ENCODE measurements at regions not wholly inside any gene's neighbourhood (a gene's known extent, or its start where the extent isn't known, plus 50 kb on each side); places are given as distances from the start of the nearest gene placed in this dataset.

DNA sequence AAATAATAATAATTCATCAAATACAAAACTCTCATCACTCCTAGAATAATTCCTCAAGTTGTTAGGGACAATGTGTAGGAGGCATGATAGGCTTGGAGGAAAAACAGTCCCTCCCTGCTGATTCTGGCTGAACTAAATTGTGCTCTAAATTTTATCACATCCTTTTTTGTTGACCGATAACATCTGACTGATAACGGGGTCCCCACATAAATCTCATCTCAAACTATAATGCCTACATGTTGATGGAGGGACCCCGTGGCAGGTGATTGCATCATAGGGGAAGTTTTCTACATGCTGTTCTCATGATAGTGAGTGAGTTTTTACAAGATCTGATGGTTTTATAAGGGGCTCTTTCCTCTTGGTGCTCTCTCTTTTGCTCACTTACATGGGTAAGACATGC, 1043.5 kb upstream of the SORCS1 start:
- Histone ChIP-seq H3K9ac (ENCODE audit: low read length in 5 of 5) (no peak overlapping the region), H3K4me3 (ENCODE audit: low read depth in 1 of 5, low read length in 5 of 5) (no peak overlapping the region), H3K27me3 (ENCODE audit: control insufficient read depth in 5 of 5, insufficient read depth in 4 of 5, low read length in 5 of 5) (no peaks in the 10 kb centered on the region), H3K36me3 (ENCODE audit: control insufficient read depth in 5 of 5, insufficient read depth in 5 of 5, low read length in 5 of 5) (no peaks in the 10 kb centered on the region), H3K9me3 (ENCODE audit: control insufficient read depth in 5 of 5, low read length in 5 of 5) (peaks cover 0 to 5% (median 0%) of the 10 kb centered on the region in 5 donors), H3K27ac (ENCODE audit: low read depth, low read length) (no peak overlapping the region), H3K4me1 (ENCODE audit: control insufficient read depth in 5 of 5, insufficient read depth in 5 of 5, low read length in 5 of 5) (no peaks in the 10 kb centered on the region)

DNA sequence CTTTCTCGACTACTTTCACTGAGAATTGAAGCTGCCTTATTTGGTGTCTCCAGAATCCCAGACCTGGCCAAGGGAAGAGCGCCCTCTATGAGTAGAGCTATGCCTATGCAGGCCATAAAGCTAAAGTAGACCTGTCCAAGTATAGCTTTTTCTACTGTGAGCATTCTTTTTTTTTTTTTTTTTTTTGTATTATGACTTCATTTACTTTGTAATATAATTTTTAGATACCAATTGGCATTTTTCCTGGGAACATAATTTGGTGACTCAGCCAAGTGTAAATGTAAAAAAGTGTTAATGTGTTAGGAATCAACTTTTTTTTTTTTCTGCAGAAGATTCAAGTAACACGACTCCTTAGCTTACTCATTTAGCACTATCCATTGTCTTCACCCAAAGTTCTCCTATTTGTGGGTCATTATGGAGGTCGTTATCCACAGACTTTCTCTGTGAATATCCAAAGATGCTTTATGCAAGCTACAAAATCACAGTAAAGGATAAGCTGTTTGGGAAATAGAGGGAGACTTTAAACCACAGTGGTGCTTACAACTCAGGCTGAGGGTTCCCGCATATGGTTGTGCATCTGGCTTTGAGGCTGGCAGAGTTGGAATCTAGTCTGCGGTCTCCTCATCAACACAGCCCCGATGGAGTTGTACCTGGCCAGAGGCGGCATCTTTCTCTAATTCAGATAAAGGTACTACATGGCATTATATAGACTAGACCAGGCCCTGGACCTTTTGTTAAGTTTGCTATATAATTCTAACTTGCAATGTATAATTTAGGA, 1040.2 kb upstream of the SORCS1 start:
- no peak overlapping the region for H3K4me3 ChIP-seq (ENCODE audit: low read depth in 1 of 5, low read length in 5 of 5)
- no peaks in the 10 kb centered on the region for H3K4me1 ChIP-seq (ENCODE audit: control insufficient read depth in 5 of 5, insufficient read depth in 5 of 5, low read length in 5 of 5)
- no peaks in the 10 kb centered on the region for H3K36me3 ChIP-seq (ENCODE audit: control insufficient read depth in 5 of 5, insufficient read depth in 5 of 5, low read length in 5 of 5)
- H3K9me3 ChIP-seq (ENCODE audit: control insufficient read depth in 5 of 5, low read length in 5 of 5): no peaks in the 10 kb centered on the region
- no peaks in the 10 kb centered on the region for H3K27me3 ChIP-seq (ENCODE audit: control insufficient read depth in 5 of 5, insufficient read depth in 4 of 5, low read length in 5 of 5)
- no peak overlapping the region for H3K27ac ChIP-seq (ENCODE audit: low read depth, low read length)
- H3K9ac ChIP-seq (ENCODE audit: low read length in 5 of 5): no peak overlapping the region

DNA sequence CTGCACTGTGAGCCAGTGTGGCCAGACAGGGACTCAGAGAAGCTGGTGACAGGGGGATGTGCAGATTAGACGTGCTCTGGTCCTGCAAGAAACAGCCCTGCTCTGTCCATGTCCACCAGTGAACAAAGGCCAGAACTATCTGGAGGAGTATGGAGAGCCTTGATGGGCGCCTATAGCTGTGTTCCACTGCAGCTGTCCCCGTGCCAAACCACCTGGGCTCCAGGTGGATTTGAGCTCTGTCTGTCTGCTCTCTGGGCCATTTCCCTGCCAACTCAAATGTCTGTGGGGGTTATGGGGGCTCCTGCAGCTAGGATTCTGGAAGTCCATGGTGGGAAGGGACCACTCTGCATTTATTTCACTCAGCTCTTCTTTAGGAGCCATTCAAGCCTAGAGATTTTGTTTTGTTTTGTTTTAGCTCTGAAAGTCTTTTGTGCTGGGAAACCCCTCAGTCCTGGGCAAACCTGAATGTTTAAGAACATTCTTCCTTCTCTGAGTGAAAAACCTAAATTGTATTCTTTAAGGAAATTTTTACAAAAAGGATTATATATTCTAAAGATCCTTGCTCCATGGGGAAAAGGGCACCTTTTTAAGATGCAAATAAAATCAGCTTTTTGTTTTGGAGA, 1039.5 kb upstream of the SORCS1 start:
- Histone ChIP-seq H3K36me3 (ENCODE audit: control insufficient read depth in 5 of 5, insufficient read depth in 5 of 5, low read length in 5 of 5) (no peaks in the 10 kb centered on the region), H3K9me3 (ENCODE audit: control insufficient read depth in 5 of 5, low read length in 5 of 5) (no peaks in the 10 kb centered on the region), H3K9ac (ENCODE audit: low read length in 5 of 5) (no peak overlapping the region), H3K27ac (ENCODE audit: low read depth, low read length) (no peak overlapping the region), H3K27me3 (ENCODE audit: control insufficient read depth in 5 of 5, insufficient read depth in 4 of 5, low read length in 5 of 5) (no peaks in the 10 kb centered on the region), H3K4me1 (ENCODE audit: control insufficient read depth in 5 of 5, insufficient read depth in 5 of 5, low read length in 5 of 5) (no peaks in the 10 kb centered on the region), H3K4me3 (ENCODE audit: low read depth in 1 of 5, low read length in 5 of 5) (no peak overlapping the region)

DNA sequence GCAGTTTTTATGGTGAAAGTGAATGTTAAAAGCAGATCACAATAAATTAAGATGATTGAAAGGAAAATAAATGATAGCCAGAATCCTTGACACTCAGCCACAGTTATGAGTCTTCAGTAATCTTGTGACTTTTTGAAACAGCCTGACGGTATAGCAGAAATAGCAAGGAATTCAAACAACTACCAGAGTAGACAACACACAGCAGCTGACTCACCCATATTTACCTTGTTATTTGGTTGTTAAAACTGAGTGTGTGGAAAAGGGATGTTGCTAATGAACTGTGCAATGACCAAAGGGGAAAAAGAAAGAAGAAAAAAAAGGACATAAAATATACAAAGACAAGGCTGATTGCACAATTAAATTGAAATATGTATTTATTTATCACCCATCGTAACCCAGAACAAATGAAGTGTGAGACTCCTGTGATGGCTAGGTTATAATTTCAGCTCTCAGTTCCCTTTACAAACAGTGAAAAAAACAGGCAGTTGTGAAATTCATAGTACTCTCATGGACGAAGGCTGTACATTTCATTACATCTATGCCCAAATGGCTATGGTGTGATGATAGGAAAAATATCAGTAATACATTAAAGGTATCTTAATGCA, 1023.0 kb upstream of the SORCS1 start:
- Histone ChIP-seq H3K9me3 (ENCODE audit: control insufficient read depth in 5 of 5, low read length in 5 of 5) (peaks cover 0 to 3% (median 0%) of the 10 kb centered on the region in 5 donors), H3K27me3 (ENCODE audit: control insufficient read depth in 5 of 5, insufficient read depth in 4 of 5, low read length in 5 of 5) (no peaks in the 10 kb centered on the region), H3K9ac (ENCODE audit: low read length in 5 of 5) (no peak overlapping the region), H3K36me3 (ENCODE audit: control insufficient read depth in 5 of 5, insufficient read depth in 5 of 5, low read length in 5 of 5) (no peaks in the 10 kb centered on the region), H3K27ac (ENCODE audit: low read depth, low read length) (no peak overlapping the region), H3K4me1 (ENCODE audit: control insufficient read depth in 5 of 5, insufficient read depth in 5 of 5, low read length in 5 of 5) (no peaks in the 10 kb centered on the region), H3K4me3 (ENCODE audit: low read depth in 1 of 5, low read length in 5 of 5) (no peak overlapping the region)

DNA sequence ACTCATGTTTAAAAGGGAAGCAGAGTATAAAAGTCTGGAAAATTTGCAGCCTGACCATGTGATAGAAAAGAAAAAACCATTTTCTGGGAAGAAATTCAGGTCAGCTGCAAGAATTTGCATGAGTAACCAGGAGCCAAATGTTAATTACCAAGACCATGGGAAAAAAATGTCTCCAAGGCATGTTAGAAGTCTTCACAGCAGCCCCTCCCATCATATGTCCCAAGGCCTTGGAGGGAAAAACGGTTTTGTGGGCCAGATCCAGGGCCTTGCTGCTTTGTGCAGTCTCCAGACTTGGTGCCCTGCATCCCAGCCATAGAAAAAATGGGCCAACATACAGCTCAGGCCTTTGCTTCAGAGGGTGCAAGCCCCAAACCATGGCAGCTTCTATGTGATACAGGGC, 1019.6 kb upstream of the SORCS1 start:
- no peaks in the 10 kb centered on the region for H3K36me3 ChIP-seq (ENCODE audit: control insufficient read depth in 5 of 5, insufficient read depth in 5 of 5, low read length in 5 of 5)
- H3K4me3 ChIP-seq (ENCODE audit: low read depth in 1 of 5, low read length in 5 of 5): no peak overlapping the region
- no peaks in the 10 kb centered on the region for H3K4me1 ChIP-seq (ENCODE audit: control insufficient read depth in 5 of 5, insufficient read depth in 5 of 5, low read length in 5 of 5)
- H3K27me3 ChIP-seq (ENCODE audit: control insufficient read depth in 5 of 5, insufficient read depth in 4 of 5, low read length in 5 of 5): no peaks in the 10 kb centered on the region
- H3K9ac ChIP-seq (ENCODE audit: low read length in 5 of 5): no peak overlapping the region
- no peak overlapping the region for H3K27ac ChIP-seq (ENCODE audit: low read depth, low read length)
- no peaks in the 10 kb centered on the region for H3K9me3 ChIP-seq (ENCODE audit: control insufficient read depth in 5 of 5, low read length in 5 of 5)

DNA sequence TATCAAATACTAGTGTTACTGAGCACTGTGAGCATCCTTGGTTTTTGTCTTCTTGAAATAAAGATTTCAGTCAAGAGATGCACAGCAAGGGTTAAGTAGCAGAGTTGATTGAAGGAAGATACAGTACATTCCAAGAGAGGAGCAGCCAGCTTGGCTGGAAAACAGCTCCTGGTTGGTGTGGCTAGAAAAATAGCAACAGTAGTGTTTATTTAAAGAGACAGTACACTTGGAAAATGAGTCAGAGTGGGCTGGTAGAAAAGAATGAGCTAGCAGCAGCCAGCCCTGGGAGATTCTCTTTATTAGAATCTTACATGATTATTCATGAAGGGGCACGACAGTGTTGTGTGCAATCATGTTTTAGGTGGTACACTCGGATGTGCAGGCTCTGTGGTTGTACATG, 1016.4 kb upstream of the SORCS1 start:
- Histone ChIP-seq H3K4me1 (ENCODE audit: control insufficient read depth in 5 of 5, insufficient read depth in 5 of 5, low read length in 5 of 5) (no peaks in the 10 kb centered on the region), H3K9ac (ENCODE audit: low read length in 5 of 5) (no peak overlapping the region), H3K4me3 (ENCODE audit: low read depth in 1 of 5, low read length in 5 of 5) (no peak overlapping the region), H3K9me3 (ENCODE audit: control insufficient read depth in 5 of 5, low read length in 5 of 5) (no peaks in the 10 kb centered on the region), H3K36me3 (ENCODE audit: control insufficient read depth in 5 of 5, insufficient read depth in 5 of 5, low read length in 5 of 5) (no peaks in the 10 kb centered on the region), H3K27ac (ENCODE audit: low read depth, low read length) (no peak overlapping the region), H3K27me3 (ENCODE audit: control insufficient read depth in 5 of 5, insufficient read depth in 4 of 5, low read length in 5 of 5) (no peaks in the 10 kb centered on the region)

- H3K4me1 ChIP-seq (ENCODE audit: control insufficient read depth in 5 of 5, insufficient read depth in 5 of 5, low read length in 5 of 5): peaks cover 0 to 7% (median 0%) of the 10 kb centered on the region in 5 donors
- H3K27me3 ChIP-seq (ENCODE audit: control insufficient read depth in 5 of 5, insufficient read depth in 4 of 5, low read length in 5 of 5): no peaks in the 10 kb centered on the region
- no peak overlapping the region for H3K4me3 ChIP-seq (ENCODE audit: low read depth in 1 of 5, low read length in 5 of 5)
- no peaks in the 10 kb centered on the region for H3K36me3 ChIP-seq (ENCODE audit: control insufficient read depth in 5 of 5, insufficient read depth in 5 of 5, low read length in 5 of 5)
- H3K9ac ChIP-seq (ENCODE audit: low read length in 5 of 5): no peak overlapping the region
- no peak overlapping the region for H3K27ac ChIP-seq (ENCODE audit: low read depth, low read length)
- H3K9me3 ChIP-seq (ENCODE audit: control insufficient read depth in 5 of 5, low read length in 5 of 5): no peaks in the 10 kb centered on the region
Observed at GRCh38 chr10:108169846-108170245, 1005.3 kb upstream of the SORCS1 start.

- no peaks in the 10 kb centered on the region for H3K9me3 ChIP-seq (ENCODE audit: control insufficient read depth in 5 of 5, low read length in 5 of 5)
- H3K27ac ChIP-seq (ENCODE audit: low read depth, low read length): no peak overlapping the region
- H3K4me3 ChIP-seq (ENCODE audit: low read depth in 1 of 5, low read length in 5 of 5): no peak overlapping the region
- H3K36me3 ChIP-seq (ENCODE audit: control insufficient read depth in 5 of 5, insufficient read depth in 5 of 5, low read length in 5 of 5): no peaks in the 10 kb centered on the region
- H3K4me1 ChIP-seq (ENCODE audit: control insufficient read depth in 5 of 5, insufficient read depth in 5 of 5, low read length in 5 of 5): peaks cover 0 to 7% (median 0%) of the 10 kb centered on the region in 5 donors
- no peaks in the 10 kb centered on the region for H3K27me3 ChIP-seq (ENCODE audit: control insufficient read depth in 5 of 5, insufficient read depth in 4 of 5, low read length in 5 of 5)
- no peak overlapping the region for H3K9ac ChIP-seq (ENCODE audit: low read length in 5 of 5)
Observed at GRCh38 chr10:108167766-108168165, 1003.3 kb upstream of the SORCS1 start.

GRCh38 chr10:108166401-108166800, 1001.9 kb upstream of the SORCS1 start:
- Histone ChIP-seq H3K4me1 (ENCODE audit: control insufficient read depth in 5 of 5, insufficient read depth in 5 of 5, low read length in 5 of 5) (peaks cover 0 to 7% (median 0%) of the 10 kb centered on the region in 5 donors), H3K9me3 (ENCODE audit: control insufficient read depth in 5 of 5, low read length in 5 of 5) (no peaks in the 10 kb centered on the region), H3K4me3 (ENCODE audit: low read depth in 1 of 5, low read length in 5 of 5) (no peak overlapping the region), H3K27ac (ENCODE audit: low read depth, low read length) (no peak overlapping the region), H3K9ac (ENCODE audit: low read length in 5 of 5) (no peak overlapping the region), H3K27me3 (ENCODE audit: control insufficient read depth in 5 of 5, insufficient read depth in 4 of 5, low read length in 5 of 5) (no peaks in the 10 kb centered on the region), H3K36me3 (ENCODE audit: control insufficient read depth in 5 of 5, insufficient read depth in 5 of 5, low read length in 5 of 5) (no peaks in the 10 kb centered on the region)

DNA sequence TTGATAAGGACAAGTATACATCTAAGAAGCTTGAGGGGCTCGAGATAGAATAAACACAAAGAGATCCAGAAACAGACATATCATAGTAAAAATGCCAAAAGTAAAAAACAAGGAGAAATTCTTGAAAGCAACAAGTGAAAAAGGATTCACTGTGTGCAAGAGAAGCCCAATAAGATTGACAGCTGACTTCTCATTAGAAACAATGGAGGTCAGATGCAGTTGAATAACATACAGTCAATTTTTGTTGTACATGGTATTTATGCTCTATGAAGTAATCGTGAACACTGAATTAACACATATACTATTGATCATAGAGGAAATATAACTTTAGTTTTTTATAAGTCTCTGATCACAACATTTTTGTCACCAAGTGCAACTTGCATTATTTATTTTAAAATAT, 982.8 kb upstream of the SORCS1 start:
- Histone ChIP-seq H3K9ac (ENCODE audit: low read length in 5 of 5) (no peak overlapping the region), H3K4me3 (ENCODE audit: low read depth in 1 of 5, low read length in 5 of 5) (no peak overlapping the region), H3K27me3 (ENCODE audit: control insufficient read depth in 5 of 5, insufficient read depth in 4 of 5, low read length in 5 of 5) (no peaks in the 10 kb centered on the region), H3K27ac (ENCODE audit: low read depth, low read length) (no peak overlapping the region), H3K4me1 (ENCODE audit: control insufficient read depth in 5 of 5, insufficient read depth in 5 of 5, low read length in 5 of 5) (no peaks in the 10 kb centered on the region), H3K36me3 (ENCODE audit: control insufficient read depth in 5 of 5, insufficient read depth in 5 of 5, low read length in 5 of 5) (no peaks in the 10 kb centered on the region), H3K9me3 (ENCODE audit: control insufficient read depth in 5 of 5, low read length in 5 of 5) (peaks cover 0 to 22% (median 10%) of the 10 kb centered on the region in 5 donors)
